SK-N-DZ (cell line): ENCODE measurements at regions not wholly inside any gene's neighbourhood (a gene's known extent, or its start where the extent isn't known, plus 50 kb on each side); places are given as distances from the start of the nearest gene placed in this dataset.
"Not testable (repeated sequence)": the region's sequence is repeated elsewhere in the genome, so short reads cannot be mapped to it uniquely, and the experiment has no call there.

ENCODE experiments used
- DNase-seq: peaks from one replicate; pipeline ENCODE4 v3.0.0-alpha.2; 2015; ENCODE audit warnings: low spot score

- DNase-seq = no peak
These were observed 104.4 kb downstream of the SEC23IP start for GRCh38 chr10:119996944-119997343.

GRCh38 chr10:119997429-119997828 lies 104.9 kb downstream of the SEC23IP start:
- no peak for DNase-seq

- DNase-seq = no peak
These were observed 110.3 kb downstream of the SEC23IP start for GRCh38 chr10:120002785-120003184.

- DNase-seq = peak; percentile 15
These were observed 113.0 kb downstream of the SEC23IP start for GRCh38 chr10:120005207-120006201.

GRCh38 chr10:120007261-120007660 lies 114.7 kb downstream of the SEC23IP start:
- no peak for DNase-seq

GRCh38 chr10:120011359-120012130 lies 119.0 kb downstream of the SEC23IP start:
- no peak for DNase-seq

GRCh38 chr10:120012131-120012400 lies 119.5 kb downstream of the SEC23IP start:
- no peak for DNase-seq

- DNase-seq = no peak
These were observed 120.0 kb downstream of the SEC23IP start for GRCh38 chr10:120012566-120012965.

GRCh38 chr10:120014031-120014430 lies 121.5 kb downstream of the SEC23IP start:
- DNase-seq = no peak

GRCh38 chr10:120015064-120015463 lies 122.5 kb downstream of the SEC23IP start:
- DNase-seq = no peak

- DNase-seq = no peak
These were observed 124.4 kb downstream of the SEC23IP start for GRCh38 chr10:120016906-120017305.

- DNase-seq = no peak
These were observed 125.3 kb downstream of the SEC23IP start for GRCh38 chr10:120017733-120018417.

- no peak for DNase-seq
These were observed 126.2 kb downstream of the SEC23IP start for GRCh38 chr10:120018695-120019094.

- DNase-seq = no peak
These were observed 127.0 kb downstream of the SEC23IP start for GRCh38 chr10:120019568-120019967.

- DNase-seq = no peak
These were observed 129.8 kb downstream of the SEC23IP start for GRCh38 chr10:120022357-120022756.

GRCh38 chr10:120034236-120034635 lies 141.7 kb downstream of the SEC23IP start:
- DNase-seq = no peak

- DNase-seq = no peak
These were observed 146.5 kb downstream of the SEC23IP start for GRCh38 chr10:120039046-120039445.

GRCh38 chr10:120039826-120040225 lies 147.3 kb downstream of the SEC23IP start:
- no peak for DNase-seq

- no peak for DNase-seq
These were observed 149.5 kb downstream of the SEC23IP start for GRCh38 chr10:120041807-120042559.

GRCh38 chr10:120042705-120043104 lies 150.2 kb downstream of the SEC23IP start:
- no peak for DNase-seq

- not testable (repeated sequence) for DNase-seq
These were observed 154.8 kb downstream of the SEC23IP start for GRCh38 chr10:120047373-120047772.
